HL-60 (cell line): ENCODE measurements at regions not wholly inside any gene's neighbourhood (a gene's known extent, or its start where the extent isn't known, plus 50 kb on each side); places are given as distances from the start of the nearest gene placed in this dataset.

Experiments used
- REST ChIP-seq: IDR thresholded peaks from 2 replicates; pipeline ENCODE4 v1.6.1; 2012; ENCODE audit warnings: low read depth; ENCODE audit not compliant: insufficient replicate concordance
- TF ChIP-seq, protein P1 (sequence below): IDR thresholded peaks from one replicate; pipeline ENCODE4 v1.5.1; 2011; ENCODE audit warnings: low read length, control low read depth, inconsistent platforms; ENCODE audit not compliant: insufficient read depth

- TF ChIP-seq, protein P1, sequence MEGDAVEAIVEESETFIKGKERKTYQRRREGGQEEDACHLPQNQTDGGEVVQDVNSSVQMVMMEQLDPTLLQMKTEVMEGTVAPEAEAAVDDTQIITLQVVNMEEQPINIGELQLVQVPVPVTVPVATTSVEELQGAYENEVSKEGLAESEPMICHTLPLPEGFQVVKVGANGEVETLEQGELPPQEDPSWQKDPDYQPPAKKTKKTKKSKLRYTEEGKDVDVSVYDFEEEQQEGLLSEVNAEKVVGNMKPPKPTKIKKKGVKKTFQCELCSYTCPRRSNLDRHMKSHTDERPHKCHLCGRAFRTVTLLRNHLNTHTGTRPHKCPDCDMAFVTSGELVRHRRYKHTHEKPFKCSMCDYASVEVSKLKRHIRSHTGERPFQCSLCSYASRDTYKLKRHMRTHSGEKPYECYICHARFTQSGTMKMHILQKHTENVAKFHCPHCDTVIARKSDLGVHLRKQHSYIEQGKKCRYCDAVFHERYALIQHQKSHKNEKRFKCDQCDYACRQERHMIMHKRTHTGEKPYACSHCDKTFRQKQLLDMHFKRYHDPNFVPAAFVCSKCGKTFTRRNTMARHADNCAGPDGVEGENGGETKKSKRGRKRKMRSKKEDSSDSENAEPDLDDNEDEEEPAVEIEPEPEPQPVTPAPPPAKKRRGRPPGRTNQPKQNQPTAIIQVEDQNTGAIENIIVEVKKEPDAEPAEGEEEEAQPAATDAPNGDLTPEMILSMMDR: no peak
- TF ChIP-seq REST: no peak
Observed at GRCh38 chr2:211067029-211067428, 510.6 kb downstream of the CPS1 start.
